ENCODE measurements at regions not wholly inside any gene's neighbourhood (a gene's known extent, or its start where the extent isn't known, plus 50 kb on each side); places are given as distances from the start of the nearest gene placed in this dataset.

DNA sequence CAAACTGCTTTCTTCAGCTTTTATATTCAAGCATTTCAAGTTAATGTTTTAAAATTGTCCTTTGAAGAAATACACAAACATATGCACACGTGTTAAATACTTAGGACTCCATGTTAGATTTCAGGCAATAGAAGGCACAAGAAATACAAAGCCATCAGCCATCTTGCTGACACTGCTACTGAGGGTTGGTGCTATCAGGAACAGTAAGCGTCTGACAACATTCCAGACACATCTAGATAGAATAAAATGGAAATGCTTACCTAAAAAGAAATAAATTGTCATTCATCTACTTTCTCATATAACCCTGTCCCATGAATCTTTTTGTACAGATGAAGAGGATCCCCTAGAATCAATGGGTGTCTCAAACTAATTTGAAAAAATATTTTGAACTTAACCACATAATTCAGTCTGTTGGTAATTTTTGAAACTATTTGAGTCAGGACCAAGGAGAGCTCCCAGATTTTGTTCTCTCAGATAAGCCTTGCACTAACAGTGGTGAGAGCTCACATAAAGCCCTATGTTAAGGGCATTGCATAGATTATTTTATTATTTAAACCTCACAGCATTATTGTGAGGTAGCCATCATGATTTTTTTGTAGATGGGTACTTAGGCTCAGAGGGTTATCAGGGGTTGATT is 631.1 kb upstream of the POU3F2 start:
- no peak for DNase-seq

DNA sequence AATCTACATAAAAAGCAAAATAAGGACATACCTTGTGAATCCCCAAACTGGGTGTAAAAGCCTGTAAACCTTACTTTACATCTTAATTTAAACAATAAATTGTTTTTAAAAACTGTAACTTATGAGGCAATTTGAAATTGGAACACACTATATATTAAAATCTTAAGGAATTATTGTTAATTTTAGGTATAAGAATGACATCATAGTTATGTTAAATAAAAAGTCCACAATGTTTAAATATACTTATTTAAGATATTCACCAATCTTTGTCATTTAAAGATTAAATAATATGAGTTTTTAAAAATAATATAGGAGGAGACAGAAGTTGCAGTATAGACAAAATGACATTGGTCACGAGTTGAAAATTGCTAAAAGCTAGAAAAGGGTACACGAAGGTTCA is 621.9 kb upstream of the POU3F2 start:
- no peak for DNase-seq

DNA sequence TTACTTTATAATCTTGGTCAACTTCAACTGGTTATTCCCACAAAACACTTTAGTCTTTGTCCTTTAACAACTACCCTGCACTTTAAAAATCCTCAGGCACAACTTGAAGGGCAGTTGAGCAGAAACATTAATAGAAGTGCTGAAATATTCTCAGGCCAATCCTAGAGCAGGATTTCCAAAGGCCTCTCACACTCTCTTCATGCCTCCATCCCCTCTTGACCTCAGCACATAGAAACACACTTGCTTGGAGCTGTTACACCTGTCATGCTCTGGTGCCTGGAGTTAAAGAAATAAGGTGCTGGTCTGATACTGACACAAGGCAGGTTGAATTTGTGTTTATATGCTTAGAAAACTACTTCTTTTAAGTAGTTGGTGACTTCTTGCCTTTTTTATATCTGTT is 618.8 kb upstream of the POU3F2 start:
- DNase-seq, result no peak

DNA sequence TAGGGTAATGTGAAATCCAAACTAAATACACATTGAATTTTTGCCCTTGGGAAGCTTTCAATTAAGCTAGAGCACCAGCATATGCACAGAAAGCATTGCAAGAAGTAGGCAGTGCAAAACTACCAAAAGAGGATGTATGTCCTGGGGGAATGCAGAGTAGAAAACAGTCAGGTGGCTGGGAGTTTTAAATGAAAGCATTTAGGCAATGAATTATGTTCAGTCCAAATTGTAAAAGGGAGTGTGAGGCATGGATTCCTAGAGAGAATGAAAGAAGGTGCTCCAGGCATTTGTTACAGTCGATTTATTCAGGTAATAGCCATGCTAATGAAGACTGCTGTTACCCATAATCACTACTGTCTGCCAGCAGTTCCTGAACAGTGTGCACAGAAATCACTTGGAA is 604.1 kb upstream of the POU3F2 start:
- DNase-seq, result no peak

DNA sequence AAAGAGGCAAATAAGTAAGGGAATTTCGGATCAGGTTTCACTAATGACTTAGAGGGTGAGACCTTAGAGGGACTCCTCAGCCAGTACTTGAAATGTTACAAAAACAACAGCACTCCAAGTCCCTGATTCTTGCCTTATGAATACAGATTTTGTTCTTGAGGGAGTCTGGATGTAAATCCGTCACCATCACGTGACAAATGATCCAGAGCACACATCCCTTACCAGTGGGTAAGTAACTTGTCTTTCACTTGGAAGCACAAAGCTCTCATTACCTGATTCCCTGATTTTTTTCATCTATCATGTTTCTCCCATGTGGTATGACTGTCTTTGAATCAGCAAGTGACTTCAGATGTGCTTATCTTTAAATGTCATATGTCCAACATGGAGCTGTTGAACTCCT is 595.3 kb upstream of the POU3F2 start:
- no peak for DNase-seq

DNA sequence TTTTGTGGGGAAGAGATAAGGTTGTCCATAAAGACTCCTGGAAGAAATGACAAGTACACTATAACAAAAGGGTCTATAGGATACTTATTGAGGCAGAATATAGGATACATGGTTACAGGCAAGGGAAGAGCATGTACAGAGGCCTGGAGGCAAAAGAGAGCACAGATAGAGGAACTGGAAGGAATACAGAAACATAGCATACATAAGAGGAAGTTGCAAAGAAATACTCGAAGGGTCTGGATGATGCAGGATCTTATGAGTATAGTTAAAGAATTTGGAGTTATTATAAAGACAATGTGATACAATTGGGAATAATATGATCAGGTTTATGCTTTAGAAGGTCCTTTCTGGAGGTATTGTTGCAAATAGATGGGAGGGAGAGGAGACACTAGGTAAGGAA is 592.7 kb upstream of the POU3F2 start:
- no peak for DNase-seq

DNA sequence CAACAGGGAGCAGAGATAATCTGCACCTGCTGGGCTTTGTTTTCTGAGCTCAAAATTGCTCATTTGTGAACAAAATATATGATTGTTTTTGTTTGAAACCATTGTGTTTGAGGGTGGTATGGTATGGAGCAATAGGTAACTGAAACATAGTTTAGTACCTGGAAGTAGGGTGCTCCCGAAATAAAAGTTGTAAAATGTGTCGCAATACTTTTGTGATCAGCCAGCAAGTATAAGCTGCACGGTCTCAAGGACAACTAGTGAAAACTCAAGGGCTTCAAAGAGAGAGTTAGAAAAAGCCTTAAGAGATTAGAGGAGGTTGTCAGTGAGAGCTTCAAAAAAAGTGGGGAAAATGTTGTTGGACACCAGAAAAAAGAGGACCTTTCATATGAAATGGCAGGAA is 579.8 kb upstream of the POU3F2 start:
- DNase-seq, result no peak

DNA sequence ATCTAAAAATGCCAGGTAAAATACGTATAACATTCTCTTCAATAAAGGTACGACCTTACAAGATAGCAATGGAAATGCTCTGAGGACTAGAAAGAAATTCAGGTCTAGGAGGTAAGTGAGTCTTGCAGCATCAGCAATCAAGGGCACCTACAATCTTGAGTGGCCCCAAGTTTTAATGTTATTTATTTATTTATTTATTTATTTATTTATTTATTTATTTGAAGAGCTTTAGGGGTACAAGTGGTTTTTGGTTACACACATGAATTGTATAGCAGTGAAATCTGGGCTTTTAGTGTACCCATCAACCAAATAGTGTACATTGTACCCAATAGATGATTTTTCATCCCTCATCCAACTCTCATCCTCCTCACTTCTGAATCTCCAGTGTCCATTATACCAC is 574.0 kb upstream of the POU3F2 start:
- DNase-seq, result no peak

DNA sequence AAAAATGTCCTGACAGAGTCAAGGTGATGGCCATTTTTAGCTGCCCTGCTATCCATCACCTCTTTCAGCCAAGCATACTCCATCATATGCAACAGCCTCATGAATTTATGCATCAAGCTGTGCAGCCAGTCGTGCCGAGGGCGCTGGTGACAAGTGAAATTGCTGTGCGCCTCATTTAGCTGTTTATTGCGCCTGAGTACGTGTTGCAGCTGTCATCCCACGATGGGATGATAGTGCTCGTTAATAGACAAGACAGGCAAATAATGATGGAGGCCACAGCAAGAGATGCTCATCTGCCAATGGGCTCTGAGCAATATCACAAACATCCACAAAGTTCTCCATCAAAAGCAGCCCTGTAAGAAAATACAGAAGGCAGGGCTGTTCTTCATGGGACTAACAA is 562.3 kb upstream of the POU3F2 start:
- no peak for DNase-seq

DNA sequence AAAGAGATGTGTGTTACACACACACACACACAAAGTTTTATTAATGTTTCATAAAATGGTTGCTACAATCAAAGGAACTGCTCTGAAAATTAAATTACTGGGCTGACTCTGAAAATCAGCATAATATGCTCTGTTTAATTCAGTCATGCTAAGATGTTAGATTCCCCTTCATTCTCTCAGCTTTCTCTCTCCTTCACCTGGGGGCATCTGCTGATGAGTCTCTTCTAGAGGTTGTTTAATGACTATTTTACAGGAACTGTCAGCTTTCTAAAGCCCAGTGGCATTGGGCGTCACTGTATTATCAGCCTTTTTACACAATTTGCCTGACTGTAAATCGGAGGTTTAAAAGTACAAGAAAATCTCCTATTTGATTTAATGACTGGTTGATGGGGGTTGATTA is 559.7 kb upstream of the POU3F2 start:
- no peak for DNase-seq

DNA sequence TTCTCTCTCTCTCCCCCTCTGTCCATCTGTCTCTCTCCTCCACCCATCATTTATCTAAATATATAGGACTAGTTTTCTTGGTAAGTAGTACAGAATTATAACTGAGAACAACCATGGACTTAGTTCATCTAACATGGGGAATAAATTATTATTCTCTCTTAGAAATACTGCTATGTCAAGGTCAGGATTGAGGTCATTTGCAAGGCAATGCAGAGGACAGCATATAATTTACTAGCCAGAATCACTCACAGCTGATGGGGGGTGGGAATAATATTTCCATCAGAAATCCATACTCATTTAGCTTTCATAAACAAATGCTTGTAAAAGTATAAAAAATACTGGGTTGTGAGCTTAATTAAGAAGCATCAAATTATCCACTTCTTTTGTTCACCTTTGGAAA is 553.9 kb upstream of the POU3F2 start:
- DNase-seq, result no peak

DNA sequence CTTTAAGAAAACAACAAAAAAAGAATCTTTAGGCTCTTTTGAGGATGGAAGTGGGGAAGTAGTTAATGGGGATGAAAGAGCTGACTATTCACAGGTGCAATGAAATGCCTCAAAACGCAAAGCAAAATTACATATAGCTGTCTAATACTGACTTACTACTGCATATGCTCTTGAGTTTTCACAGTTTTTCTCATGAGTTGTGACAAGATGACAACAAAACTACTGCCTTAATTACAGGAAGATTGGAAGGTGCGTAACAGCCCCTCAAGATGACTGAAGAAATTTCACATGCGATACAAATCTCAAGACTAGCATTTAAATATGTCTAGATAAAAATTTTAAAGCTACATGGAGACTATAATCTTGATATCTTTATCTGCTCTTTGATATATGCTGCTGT is 547.8 kb upstream of the POU3F2 start:
- DNase-seq, result no peak

DNA sequence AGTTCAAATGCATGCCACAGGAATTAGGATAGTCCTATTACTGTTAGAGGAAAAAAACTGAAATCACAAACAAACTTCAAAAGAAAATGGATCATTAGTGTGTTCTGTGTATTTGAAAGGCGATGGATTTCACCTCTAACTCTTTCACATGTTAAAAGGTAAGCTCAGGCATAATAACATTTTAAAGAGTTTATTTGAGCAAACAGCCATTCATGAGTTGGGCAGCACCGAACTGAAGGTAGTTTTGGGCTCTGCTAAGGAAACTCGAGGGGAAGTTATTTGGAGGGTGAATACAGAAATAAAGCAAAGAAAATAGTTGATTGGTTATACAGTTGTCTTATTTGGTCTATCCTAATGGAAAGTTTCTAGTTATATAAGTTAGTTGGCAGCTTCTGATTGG is 546.5 kb upstream of the POU3F2 start:
- no peak for DNase-seq

DNA sequence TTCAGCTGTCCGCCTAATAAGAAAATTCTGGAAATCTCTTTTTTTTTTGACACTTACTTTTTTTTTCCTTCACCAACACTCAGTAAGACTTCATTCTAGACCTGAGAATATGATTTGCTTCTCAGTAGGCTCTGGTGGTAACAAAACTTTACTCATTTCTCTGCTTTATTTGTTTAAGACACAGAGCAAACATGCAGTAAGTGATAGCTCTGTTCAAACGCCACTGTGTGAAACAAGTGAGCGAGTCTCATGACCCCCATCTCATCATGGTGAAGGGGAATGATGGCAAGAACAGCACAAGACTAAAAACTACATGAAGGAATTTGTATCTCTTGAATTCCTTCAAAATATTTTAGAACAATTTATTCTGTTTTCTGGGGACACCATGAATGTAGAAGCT is 541.6 kb upstream of the POU3F2 start:
- DNase-seq, result no peak

DNA sequence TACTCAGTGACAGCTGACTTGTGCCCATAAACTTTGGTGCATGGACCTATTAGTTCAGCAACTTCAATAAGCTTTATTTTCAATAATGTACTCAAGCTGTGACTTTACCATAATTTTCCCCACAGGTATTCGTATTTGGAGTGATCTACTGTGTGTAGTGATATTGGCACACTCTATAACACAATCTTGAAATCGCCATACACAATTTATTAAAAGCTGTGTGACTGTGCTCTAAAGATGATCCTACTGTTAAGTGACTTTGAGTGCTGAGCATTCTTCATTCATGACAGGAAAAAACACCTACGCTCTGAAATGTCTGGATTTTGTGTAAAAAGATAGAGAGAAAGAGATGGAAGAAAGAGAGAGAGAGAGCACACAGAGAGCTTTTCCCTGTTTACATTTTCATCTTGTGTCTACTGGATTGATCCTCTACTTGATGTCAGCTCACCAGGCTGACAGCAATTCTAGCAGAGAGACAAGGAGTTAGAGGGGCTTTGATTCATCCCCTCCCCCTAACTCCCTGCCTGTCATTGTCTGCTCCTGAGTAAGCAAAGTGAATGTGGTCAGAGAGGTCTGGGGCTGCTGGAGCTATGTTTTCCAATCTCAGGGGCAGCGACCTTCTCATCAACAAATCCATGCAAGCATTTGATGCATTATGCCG is 538.7 kb upstream of the POU3F2 start:
- DNase-seq, result no peak

DNA sequence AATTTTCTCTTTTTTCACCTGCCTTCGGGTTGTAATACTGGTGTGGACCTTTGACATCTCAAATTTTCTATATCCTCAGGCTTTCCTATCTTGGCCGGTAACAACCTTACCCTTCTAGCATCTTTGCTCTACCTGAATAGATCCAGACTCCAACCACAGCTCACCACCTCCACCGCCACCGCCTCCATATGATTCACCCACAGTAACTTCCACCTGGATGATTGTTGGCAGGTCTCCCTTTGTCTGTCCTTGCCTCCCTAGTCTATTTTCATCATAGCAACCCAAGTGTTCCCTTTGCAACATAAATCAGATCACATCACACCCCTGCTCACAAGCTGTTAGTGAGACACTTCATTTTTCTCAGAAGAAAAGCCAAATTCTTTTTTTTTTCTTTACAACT is 525.8 kb upstream of the POU3F2 start:
- no peak for DNase-seq

DNA sequence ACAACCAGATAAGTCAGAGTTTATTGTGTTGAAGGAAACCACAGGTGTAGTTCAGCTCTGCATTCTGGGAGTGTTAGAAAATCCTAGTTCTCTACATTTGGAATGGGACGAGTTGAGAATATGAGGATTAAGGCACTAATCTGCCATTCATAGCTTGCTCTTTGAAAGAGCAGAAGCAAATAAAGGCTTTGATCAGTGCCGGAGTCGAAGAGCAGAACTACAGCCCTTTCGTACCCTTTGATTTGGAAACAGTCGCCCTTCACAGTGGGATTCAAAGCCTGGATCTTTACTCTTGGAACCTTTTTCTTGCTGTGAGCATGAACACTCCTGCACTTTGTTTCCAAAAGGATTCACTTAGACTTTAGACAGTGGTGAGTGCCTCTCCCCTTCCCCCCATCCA is 523.9 kb upstream of the POU3F2 start:
- DNase-seq, result no peak

DNA sequence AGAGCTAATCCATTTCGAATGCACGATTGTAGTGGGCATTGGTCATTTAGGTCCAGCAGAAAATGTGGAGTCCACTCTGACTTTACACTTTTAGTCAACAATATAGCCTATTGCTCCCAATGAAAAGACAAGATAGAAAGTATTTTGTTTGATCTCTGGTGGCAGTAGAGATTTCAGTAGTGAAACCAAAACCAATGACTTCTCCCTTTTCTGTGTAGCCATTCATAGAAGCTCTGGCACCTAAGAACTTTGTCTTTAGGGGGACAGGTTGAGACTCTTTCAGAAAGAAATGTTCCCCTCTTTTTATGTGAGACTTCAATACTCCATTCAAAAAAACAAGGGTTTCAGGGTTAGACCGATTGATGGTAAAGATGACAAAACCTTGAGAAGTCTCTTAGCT is 510.8 kb upstream of the POU3F2 start:
- no peak for DNase-seq

DNA sequence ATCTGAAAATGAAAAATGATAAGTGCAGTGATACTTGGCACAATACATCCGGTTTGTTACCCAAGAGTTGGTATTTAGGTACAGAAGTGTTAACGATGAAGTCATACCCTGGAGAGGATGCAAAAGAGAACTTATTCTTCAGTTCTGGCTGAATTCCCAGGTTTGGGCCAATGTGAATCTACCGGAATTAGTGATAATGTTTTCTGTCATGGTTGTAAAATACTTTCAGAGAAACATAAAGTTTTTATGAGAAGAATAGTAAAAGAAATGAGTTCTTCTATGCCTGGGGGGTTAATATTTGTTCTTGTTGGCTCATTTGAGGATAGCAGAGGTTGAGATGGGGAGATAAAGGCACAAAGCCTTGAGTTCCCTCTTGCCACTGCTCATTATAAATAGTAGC is 509.9 kb upstream of the POU3F2 start:
- no peak for DNase-seq

DNA sequence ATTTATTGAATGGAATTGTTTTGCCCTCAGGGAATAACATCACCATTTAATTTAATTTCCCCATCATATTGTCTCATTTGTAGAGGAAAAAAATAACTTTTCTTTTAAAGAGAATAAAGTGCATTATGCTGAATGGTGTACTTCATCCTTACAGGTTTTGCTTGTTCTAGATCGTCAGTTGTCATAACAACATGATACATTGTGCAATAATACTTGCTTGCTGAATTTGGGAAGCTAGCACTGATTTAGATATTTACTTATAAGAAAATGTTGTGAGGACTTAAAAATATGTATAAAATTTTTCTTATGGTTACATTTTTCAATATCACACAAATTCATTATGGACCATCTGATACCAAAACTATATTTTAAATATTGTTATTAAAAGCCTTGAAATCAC is 509.0 kb upstream of the POU3F2 start:
- no peak for DNase-seq

DNA sequence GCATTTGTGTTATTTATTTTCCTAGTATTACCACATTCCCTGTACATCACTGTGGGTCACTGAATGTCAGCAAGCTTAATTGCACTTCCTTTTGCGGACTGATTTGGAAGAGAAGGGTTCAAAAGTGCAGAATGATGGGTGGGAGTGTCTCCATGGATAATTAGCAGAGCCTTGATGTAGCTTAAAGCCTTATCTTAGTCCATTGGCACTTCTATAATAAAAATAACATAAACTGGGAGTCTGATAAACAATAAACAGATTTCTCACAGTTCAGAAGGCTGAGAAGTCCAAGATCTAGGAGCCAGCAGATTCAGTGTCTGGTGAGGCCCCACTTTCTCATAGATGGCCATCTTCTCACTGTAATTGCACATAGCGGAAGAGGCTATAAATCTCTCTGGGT is 501.1 kb upstream of the POU3F2 start:
- no peak for DNase-seq

DNA sequence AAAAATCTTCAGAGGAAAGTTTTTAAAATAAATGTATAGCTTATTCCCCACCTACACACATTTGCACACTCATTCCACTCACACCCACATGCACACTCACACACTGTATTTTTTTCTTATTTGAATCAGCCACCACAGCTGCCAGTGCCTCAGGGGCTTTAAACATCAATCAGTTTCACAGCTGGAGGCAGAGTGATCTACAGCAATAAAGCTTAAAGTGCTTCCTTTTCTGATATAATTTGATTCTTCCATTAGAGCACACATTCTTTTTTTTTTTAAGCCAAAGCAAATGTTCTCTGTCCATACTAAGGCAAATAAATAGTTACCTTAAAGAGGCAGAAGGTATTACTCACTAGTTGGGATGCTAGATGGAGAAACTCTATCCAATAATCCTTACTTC is 498.8 kb upstream of the POU3F2 start:
- DNase-seq, result no peak

DNA sequence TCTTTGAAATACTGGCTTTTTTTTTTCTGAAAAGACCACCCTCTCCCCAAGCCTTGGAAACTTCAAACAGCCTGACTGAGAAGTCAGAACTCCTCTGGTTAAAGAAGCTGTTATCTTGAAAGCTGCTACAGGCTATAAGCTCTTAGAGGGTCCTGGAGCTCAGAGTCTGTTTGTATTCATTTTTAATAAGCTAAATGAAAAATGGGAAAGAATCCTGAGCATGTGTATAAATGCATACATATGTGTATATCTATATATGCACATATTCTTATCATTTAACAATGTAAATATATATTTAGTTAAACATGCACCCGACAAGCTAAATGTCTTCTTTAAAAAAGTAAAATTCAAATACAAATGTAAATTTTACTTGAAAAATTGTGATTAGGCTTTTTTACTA is 494.9 kb upstream of the POU3F2 start:
- DNase-seq, result no peak

DNA sequence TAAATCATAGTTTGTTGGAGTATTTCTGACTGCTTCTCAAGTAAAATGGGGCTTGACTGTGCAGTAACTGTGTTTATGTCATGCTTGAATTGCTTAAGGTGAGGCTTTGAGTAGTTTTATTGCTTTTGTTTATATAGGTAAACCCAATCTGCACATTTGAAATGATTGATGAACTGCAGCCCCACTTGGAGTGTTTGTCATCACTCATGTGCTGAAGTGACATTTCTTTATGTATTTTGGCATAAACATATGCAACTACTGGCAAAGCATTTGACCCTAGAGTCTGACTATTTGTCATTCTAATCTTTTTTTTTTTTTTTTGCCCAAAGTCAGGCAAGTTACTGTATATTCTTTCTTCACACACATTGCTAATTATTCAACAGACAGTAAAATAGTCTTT is 491.4 kb upstream of the POU3F2 start:
- no peak for DNase-seq

DNA sequence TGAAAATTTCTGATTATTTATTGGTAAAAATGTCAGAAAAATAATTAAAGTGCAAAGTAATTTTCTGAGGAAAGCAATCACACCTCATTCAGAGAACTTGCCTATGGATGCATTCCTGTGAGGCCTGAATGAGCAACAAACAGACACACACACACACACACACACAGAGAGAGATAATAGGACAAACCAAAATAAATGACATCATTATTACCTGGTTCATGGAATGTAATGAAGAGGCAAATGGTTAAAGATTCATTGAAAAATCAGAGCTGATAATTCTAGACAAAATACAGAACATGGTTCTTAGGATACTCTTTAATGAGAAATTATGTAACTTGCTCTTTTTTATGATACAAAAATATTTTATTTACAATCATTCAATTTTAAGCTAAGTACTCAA is 490.6 kb upstream of the POU3F2 start:
- DNase-seq, result no peak

All from CD4-positive, alpha-beta T cell treated with Interferon gamma for 1 hour (primary cell).